ENCODE measurements at regions not wholly inside any gene's neighbourhood (a gene's known extent, or its start where the extent isn't known, plus 50 kb on each side); places are given as distances from the start of the nearest gene placed in this dataset.

DNA sequence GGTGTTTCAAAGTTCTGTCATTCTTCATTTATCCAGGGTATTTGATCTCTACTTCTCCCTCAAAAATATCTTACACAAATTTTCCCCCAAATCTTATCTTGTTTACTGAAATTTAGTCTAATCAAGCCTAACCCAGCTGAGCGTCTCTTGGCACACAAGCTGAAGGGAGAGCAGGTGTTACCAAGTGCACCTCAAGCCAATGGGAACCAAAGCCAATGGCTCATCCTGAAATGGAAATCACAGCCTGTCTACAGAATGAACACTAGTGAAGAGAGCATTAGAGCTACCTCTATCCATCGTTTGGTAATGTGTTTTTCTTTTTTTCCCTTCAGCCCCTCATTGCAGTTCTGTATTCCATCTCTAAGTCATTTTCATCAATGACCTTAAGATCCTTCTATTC, 1350.8 kb downstream of the OLFM4 start:
- DNase-seq, result no peak
- no peaks in the 10 kb centered on the region for H3K27me3 ChIP-seq
- H3K36me3 ChIP-seq, result no peaks in the 10 kb centered on the region
- H3K4me3 ChIP-seq, result no peak overlapping the region
- no peaks in the 10 kb centered on the region for H3K4me1 ChIP-seq
- no peaks in the 10 kb centered on the region for H3K9me3 ChIP-seq
- WGBS, 5 donors, result 54 to 73% (median 60%) methylated on average over 2 of the region's 2 CpGs
- intact Hi-C loops (cut with DNase I; ENCODE audit: low total_unique reads), result no loop called here
- TF ChIP-seq POLR2A (IDR thresholded peaks at IDR 0.05) (no peak), POLR2AphosphoS5 (IDR thresholded peaks at IDR 0.05) (no peak), EP300 (IDR thresholded peaks at IDR 0.05) (no peak)
- TF ChIP-seq, protein P1, sequence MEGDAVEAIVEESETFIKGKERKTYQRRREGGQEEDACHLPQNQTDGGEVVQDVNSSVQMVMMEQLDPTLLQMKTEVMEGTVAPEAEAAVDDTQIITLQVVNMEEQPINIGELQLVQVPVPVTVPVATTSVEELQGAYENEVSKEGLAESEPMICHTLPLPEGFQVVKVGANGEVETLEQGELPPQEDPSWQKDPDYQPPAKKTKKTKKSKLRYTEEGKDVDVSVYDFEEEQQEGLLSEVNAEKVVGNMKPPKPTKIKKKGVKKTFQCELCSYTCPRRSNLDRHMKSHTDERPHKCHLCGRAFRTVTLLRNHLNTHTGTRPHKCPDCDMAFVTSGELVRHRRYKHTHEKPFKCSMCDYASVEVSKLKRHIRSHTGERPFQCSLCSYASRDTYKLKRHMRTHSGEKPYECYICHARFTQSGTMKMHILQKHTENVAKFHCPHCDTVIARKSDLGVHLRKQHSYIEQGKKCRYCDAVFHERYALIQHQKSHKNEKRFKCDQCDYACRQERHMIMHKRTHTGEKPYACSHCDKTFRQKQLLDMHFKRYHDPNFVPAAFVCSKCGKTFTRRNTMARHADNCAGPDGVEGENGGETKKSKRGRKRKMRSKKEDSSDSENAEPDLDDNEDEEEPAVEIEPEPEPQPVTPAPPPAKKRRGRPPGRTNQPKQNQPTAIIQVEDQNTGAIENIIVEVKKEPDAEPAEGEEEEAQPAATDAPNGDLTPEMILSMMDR (IDR thresholded peaks at IDR 0.05), result no peak
- H3K27ac ChIP-seq, result no peak overlapping the region

DNA sequence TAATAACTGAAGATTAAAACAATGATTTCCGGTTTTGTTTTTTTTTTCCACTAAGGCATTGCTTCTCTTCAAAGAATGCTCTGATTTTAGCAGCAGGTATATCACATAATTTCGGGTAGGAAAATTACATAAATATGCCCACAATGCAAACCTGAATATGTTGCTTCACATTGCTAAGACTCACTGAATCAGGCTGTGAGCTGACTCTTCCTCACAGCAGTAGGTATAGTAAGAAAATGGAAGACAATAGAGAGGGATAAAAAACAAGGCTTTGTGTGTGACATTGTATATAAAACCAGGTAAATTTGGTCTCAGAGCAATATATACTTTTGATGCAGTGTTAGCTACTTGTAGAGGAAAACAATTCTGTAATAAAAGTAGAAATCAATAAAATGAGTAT, 1355.0 kb downstream of the OLFM4 start:
- TF ChIP-seq, protein P1 (IDR thresholded peaks at IDR 0.05), result no peak
- TF ChIP-seq EP300 (IDR thresholded peaks at IDR 0.05) (no peak), POLR2AphosphoS5 (IDR thresholded peaks at IDR 0.05) (no peak), POLR2A (IDR thresholded peaks at IDR 0.05) (no peak)
- intact Hi-C loops (cut with DNase I; ENCODE audit: low total_unique reads), result no loop called here
- no peak for DNase-seq
- no peaks in the 10 kb centered on the region for H3K4me1 ChIP-seq
- H3K36me3 ChIP-seq, result no peaks in the 10 kb centered on the region
- WGBS, 5 donors, result 71 to 80% (median 74%) methylated on average over 2 of the region's 2 CpGs
- no peak overlapping the region for H3K4me3 ChIP-seq
- peaks cover 0 to 3% (median 0%) of the 10 kb centered on the region in 4 donors for H3K9me3 ChIP-seq
- no peaks in the 10 kb centered on the region for H3K27me3 ChIP-seq
- H3K27ac ChIP-seq, result no peak overlapping the region

DNA sequence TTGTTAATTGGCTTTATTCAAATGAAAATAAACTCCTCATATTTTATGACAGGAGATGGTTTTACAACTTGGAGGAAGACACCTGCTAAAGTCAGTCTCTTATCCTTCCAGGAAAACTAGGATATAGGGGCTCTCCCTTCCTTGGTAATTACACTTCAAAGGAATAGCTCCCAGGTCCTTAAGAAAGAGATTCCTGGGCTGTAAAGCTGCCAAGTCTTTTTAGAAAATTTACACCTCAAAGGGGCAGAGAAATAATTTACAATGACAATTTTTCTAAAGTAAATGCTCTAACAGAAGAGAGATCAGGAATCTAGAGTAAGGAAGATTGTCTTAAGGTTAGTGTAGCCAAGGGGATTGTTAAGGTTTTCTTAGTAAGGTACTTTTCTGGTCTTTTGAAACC, 1359.0 kb downstream of the OLFM4 start:
- Histone ChIP-seq H3K36me3 (no peaks in the 10 kb centered on the region), H3K9me3 (peaks cover 0 to 7% (median 0%) of the 10 kb centered on the region in 4 donors), H3K4me1 (no peaks in the 10 kb centered on the region), H3K27me3 (no peaks in the 10 kb centered on the region), H3K4me3 (no peak overlapping the region), H3K27ac (no peak overlapping the region)
- TF ChIP-seq EP300 (IDR thresholded peaks at IDR 0.05), result no peak
- TF ChIP-seq, protein P1 (IDR thresholded peaks at IDR 0.05), result no peak
- TF ChIP-seq POLR2A (IDR thresholded peaks at IDR 0.05), result no peak
- no peak for TF ChIP-seq POLR2AphosphoS5 (IDR thresholded peaks at IDR 0.05)
- no peak for DNase-seq
- intact Hi-C loops (cut with DNase I; ENCODE audit: low total_unique reads), result no loop called here

DNA sequence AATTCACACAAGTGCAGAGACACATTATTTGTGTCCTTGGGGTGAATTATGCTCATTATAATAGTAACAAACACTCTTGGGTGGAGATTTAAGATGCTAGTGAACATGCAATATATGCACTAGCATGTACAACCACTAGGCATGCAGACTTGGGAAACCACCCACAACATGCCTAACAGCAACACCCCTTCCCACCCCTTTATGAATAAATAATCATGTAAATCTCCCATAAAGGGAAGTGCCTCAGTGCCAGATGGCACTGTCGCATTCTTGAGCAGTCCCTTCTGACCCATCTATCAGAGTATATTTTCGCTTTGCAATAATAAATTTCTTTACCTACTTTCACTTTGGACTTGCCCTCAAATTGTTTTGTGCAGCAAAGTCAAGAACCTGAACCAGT, 1362.2 kb downstream of the OLFM4 start:
- intact Hi-C loops (cut with DNase I; ENCODE audit: low total_unique reads), result no loop called here
- Histone ChIP-seq H3K27me3 (no peaks in the 10 kb centered on the region), H3K4me3 (no peak overlapping the region), H3K27ac (no peak overlapping the region), H3K36me3 (no peaks in the 10 kb centered on the region), H3K4me1 (no peaks in the 10 kb centered on the region), H3K9me3 (peaks cover 0 to 7% (median 0%) of the 10 kb centered on the region in 4 donors)
- 85 to 96% (median 93%) methylated on average over 2 of the region's 2 CpGs for WGBS, 5 donors
- TF ChIP-seq POLR2AphosphoS5 (IDR thresholded peaks at IDR 0.05) (no peak), POLR2A (IDR thresholded peaks at IDR 0.05) (no peak), EP300 (IDR thresholded peaks at IDR 0.05) (no peak)
- TF ChIP-seq, protein P1 (IDR thresholded peaks at IDR 0.05), result no peak
- no peak for DNase-seq

All from stomach (tissue), 8 donors.